Fibroblast of skin of left quadriceps (primary cell): ENCODE measurements at regions not wholly inside any gene's neighbourhood (a gene's known extent, or its start where the extent isn't known, plus 50 kb on each side); places are given as distances from the start of the nearest gene placed in this dataset.
A peak's percentile ranks its signal among the peaks of the same experiment; 100 is the strongest.
"Not testable (repeated sequence)": the region's sequence is repeated elsewhere in the genome, so short reads cannot be mapped to it uniquely, and the experiment has no call there.

ENCODE experiments used
- DNase-seq, 2 experiments: peaks; one replicate each; pipeline ENCODE4 v3.0.0-alpha.2; 2013; ENCODE audit warnings: low read depth in 2 of 2

- no peak for DNase-seq
These were observed 259.2 kb downstream of the C3orf38 start for GRCh38 chr3:88408935-88409334.

DNA sequence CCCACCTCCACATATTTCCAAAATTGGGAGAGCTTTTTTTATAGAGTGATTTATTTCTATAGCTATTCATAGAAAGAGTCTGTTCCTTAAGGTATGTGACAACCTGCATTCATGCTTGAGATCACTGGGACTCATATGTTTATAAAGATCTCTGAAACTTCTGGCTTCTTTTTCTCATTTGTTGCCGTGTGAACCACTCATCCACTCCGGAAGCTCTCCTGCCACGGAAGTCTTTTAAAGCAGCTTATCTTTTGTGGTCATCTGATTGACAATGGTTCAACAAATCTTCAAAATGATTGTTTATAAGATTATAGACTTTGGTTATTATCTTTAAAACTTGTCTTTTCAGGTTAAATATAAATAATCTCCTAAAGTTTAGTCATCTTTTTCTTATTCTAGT lies 260.5 kb downstream of the C3orf38 start:
- DNase-seq: no peak

DNA sequence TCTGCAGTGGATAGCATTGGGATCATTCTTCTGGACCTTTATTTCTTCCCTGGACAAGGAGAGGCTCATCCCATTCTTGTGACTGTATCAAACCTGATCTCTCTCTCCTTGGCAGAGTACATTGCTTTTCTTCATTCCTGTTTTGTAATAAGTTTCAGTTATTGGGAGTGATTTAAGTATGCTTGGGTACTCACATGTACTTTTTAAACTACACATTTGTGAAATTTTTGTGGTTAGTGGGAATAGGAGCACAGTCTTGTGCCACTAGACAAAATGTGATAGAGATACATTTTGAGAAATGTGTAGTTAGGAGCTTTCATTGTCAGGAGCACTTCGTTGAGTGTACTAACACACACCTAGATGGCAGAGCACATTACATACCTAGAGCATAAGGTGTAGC lies 262.6 kb downstream of the C3orf38 start:
- no peak for DNase-seq

DNA sequence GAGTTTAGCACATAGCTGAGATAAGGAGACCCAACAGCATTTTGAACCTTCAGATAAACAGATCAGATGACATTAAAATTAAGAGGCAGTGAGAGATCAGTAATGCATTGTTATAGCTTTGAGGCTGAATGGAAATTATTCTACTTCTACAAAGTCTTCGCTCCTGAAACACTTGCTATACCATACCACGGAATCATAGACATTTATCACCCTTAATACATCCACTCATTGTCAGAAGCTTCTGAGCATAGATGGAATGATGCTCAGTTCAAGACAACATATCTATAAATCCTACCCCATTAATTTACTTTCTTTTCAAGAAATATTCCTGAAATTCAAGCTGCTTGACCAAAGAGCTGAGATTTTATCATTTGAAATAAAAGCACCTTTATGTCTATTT lies 266.7 kb downstream of the C3orf38 start:
- no peak for DNase-seq

GRCh38 chr3:88418219-88418618 lies 268.5 kb downstream of the C3orf38 start:
- no peak for DNase-seq

- no peak for DNase-seq
These were observed 283.8 kb downstream of the C3orf38 start for GRCh38 chr3:88433568-88433967.

DNA sequence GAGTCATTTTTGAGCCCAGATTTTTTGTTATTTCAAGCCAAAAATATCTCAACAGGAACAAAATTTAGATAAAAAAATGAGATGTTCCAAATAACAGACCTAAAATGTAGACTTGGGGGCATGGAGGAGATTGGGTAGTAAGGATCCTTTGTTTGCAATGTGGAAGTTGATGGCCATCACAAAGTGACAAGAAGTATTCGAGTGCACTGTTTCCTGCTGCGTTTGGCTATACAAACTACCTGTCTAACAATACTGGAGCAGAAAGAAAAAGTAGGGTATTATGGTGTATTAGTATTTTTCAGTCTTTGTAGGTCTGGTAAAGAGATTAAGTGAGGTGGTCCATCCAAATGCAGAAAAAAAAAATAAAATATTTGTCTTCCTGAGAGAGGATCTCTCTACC lies 284.2 kb downstream of the C3orf38 start:
- DNase-seq: no peak

- DNase-seq: no peak
These were observed 290.9 kb downstream of the C3orf38 start for GRCh38 chr3:88440701-88441100.

- no peak for DNase-seq
These were observed 293.3 kb downstream of the C3orf38 start for GRCh38 chr3:88443066-88443465.

DNA sequence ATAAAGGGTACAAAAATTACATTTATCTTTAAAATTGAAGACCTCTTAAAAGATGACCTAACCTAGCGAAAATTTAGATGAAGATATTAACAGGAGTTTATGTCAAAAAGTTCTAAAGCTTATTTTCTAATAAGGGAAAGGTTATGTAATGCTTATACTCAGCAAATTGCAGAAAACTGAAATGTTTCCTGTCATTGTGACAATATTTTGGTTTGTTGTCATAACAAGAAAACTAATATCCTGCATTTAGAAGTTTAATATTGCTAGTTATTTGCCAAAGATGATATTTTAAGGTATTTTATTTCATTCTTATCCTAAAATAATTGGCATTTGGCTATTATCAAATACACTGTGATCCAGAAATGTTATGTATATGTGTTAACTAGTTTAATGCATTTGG lies 294.5 kb downstream of the C3orf38 start:
- DNase-seq: no peak

DNA sequence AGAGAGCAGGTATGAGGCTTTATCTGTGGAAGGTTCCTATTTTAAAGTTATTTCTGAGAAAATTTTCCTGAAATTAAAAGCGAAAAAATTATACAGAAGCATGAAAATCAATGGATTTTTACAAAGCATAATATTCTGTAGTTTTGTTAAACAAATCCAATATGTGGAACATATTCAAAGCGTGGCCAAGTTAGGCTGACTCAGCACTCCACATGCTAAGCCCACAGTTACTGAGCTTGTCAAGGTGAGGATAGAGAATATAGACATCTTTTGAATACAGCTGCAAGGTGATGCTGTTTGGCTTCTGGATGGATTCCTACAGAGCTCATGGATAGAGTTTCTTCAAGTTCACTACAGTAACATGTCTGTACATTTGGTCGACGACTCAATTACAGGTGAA lies 302.5 kb downstream of the C3orf38 start:
- DNase-seq: no peak

DNA sequence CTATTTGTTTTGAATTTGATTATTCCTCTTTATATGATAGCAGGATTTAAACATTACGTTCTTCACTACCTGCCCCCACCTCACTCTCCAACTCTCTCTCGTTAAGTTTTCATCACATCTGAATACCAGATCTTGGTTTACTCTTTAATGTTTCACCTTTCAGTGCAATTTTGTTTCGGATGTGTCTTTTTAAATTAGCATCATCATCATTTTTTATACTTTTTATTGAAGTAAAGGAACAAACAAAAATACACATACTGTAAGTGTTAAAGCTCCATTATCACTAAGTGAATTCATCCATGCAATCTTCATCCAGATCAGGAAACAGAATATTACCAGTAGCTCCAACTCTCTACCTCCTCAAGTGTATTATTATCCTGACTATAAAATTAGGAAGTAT lies 310.6 kb downstream of the C3orf38 start:
- no peak for DNase-seq

GRCh38 chr3:88462230-88462629 lies 312.5 kb downstream of the C3orf38 start:
- DNase-seq: no peak

DNA sequence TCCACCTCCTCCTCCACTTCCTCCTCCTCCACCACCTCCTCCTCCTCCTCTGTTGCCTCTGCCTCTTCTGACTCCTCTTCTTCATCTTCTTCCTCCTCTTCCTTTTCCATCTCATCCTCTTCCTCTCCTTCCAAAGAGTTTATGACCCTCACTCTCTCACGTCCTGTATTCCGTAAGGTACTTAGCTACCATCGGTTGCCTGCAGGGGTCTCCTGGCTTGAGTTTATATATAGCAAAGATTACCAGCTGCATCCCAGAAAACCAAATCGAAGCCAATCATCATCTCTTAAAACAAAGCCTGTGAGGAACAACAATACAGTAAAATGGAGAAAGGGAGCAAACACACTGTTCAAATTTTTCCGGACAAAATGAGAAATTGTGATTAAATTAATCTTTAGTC lies 317.4 kb downstream of the C3orf38 start:
- DNase-seq: no peak

DNA sequence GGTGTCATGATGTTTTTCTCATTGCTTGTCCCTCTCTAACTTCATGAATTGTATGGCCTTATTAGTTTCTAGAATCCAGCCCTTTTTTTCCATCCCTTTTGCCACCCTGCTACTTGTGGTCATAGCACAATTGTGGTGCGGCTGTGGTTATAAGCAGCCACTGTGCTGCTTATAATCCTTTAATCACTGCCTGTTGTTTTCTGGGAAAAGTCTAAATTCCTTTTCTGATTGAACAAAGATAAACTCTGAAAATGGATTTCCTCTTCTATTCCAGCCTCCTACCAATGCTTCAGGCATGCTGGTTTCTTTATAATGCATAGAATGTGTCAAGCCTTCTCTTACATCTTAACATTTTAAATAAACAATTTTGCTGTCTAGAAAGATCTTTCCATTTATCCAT lies 319.5 kb downstream of the C3orf38 start:
- no peak for DNase-seq

GRCh38 chr3:88478460-88478859 lies 328.7 kb downstream of the C3orf38 start:
- no peak for DNase-seq

DNA sequence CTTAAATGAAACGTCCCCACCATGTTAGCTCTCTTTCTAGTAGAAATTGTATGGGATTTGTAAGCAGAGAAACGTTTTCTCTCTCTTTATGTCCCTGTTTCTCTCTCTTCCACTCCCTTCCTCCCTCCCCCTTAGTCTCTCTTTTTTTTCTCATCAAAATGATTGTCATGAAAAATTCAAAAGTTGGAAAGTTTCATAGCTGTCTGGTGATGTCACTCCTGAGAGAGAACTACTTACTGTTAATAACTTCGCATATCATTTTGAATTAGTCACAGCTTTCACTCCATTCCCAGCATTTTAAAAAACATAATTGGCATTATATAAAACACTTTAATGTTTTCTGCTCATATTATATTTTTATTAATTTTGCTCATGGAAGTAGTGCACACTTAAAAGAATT lies 331.1 kb downstream of the C3orf38 start:
- DNase-seq: peak; percentile 3 to 6

- no peak for DNase-seq
These were observed 335.2 kb downstream of the C3orf38 start for GRCh38 chr3:88485001-88485400.

- not testable (repeated sequence) for DNase-seq
These were observed 359.1 kb downstream of the C3orf38 start for GRCh38 chr3:88508818-88509217.

- DNase-seq: no peak
These were observed 359.8 kb downstream of the C3orf38 start for GRCh38 chr3:88509582-88509981.

GRCh38 chr3:88528494-88528893 lies 378.7 kb downstream of the C3orf38 start:
- no peak for DNase-seq

DNA sequence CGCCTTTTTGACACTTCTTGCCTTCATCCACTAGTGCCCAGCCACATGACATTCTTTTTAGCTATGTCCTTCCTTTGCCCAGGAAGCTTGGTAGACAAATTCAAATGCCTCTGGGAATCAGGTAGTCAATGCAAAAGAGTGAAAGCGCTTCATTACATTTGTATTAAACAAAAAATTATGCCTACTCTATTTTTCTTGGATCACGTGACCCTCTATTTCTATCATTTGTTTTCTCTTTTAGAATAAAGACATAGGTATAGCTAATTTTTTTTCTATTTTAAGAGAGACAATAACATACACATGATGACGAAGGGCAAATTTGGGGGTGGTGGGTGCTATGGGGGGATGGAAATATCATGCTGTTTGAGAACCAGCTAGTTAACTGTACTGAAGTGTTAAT lies 384.8 kb downstream of the C3orf38 start:
- no peak for DNase-seq

- DNase-seq: no peak
These were observed 385.8 kb downstream of the C3orf38 start for GRCh38 chr3:88535563-88535962.

GRCh38 chr3:88542916-88543315 lies 393.2 kb downstream of the C3orf38 start:
- no peak for DNase-seq

GRCh38 chr3:88572450-88572849 lies 422.7 kb downstream of the C3orf38 start:
- no peak for DNase-seq
